Central memory CD8-positive, alpha-beta T cell (primary cell): ENCODE measurements at regions not wholly inside any gene's neighbourhood (a gene's known extent, or its start where the extent isn't known, plus 50 kb on each side); places are given as distances from the start of the nearest gene placed in this dataset.
A peak's percentile ranks its signal among the peaks of the same experiment; 100 is the strongest.

Experiments
- ATAC-seq: fragments of 150-1000 bp; cut with Tn5 transposase; replicated peaks from 2 replicates; pipeline ENCODE4 v1.10.0; 2022; ENCODE audit warnings: mild to moderate bottlenecking, moderate FRiP score, moderate number of reproducible peaks; ENCODE audit not compliant: poor library complexity, severe bottlenecking; ENCODE audit errors: extremely low read depth
- DNase-seq, 2 donors: peaks; one replicate each; pipeline ENCODE4 v3.0.0; 2021; ENCODE audit warnings: low spot score in 2 of 2
- H3K27ac Mint-ChIP-seq: one replicate; pipeline ENCODE4 v1.8.0; 2022; ENCODE audit warnings: low read depth, mild to moderate bottlenecking, moderate library complexity, mixed read lengths
- H3K27me3 Mint-ChIP-seq: one replicate; pipeline ENCODE4 v1.8.0; 2022; ENCODE audit warnings: mixed read lengths
- H3K36me3 Mint-ChIP-seq: one replicate; pipeline ENCODE4 v1.8.0; 2022; ENCODE audit warnings: mild to moderate bottlenecking, moderate library complexity, mixed read lengths; ENCODE audit not compliant: insufficient read depth
- H3K4me1 Mint-ChIP-seq: one replicate; pipeline ENCODE4 v1.8.0; 2022; ENCODE audit warnings: mixed read lengths
- H3K4me3 Mint-ChIP-seq: one replicate; pipeline ENCODE4 v1.8.0; 2022; ENCODE audit warnings: mild to moderate bottlenecking, moderate library complexity, mixed read lengths
- H3K9me3 Mint-ChIP-seq: one replicate; pipeline ENCODE4 v1.8.0; 2022; ENCODE audit warnings: mixed read lengths

GRCh38 chr15:66999046-66999968 is 66.1 kb upstream of the SMAD3 start:
- H3K36me3 Mint-ChIP-seq = no peaks in the 10 kb centered on the region
- H3K4me1 Mint-ChIP-seq = no peaks in the 10 kb centered on the region
- H3K27ac Mint-ChIP-seq = no peak overlapping the region
- DNase-seq = no peak
- no peak overlapping the region for H3K4me3 Mint-ChIP-seq
- no peaks in the 10 kb centered on the region for H3K9me3 Mint-ChIP-seq
- ATAC-seq = no peak
- no peaks in the 10 kb centered on the region for H3K27me3 Mint-ChIP-seq

GRCh38 chr15:67000896-67001295 is 64.5 kb upstream of the SMAD3 start:
- DNase-seq (no peak), ATAC-seq (no peak)
- Mint-ChIP-seq H3K4me3 (no peak overlapping the region), H3K27ac (no peak overlapping the region), H3K9me3 (no peaks in the 10 kb centered on the region), H3K27me3 (no peaks in the 10 kb centered on the region), H3K36me3 (no peaks in the 10 kb centered on the region), H3K4me1 (no peaks in the 10 kb centered on the region)

- Mint-ChIP-seq H3K27ac (no peak overlapping the region), H3K36me3 (no peaks in the 10 kb centered on the region), H3K27me3 (no peaks in the 10 kb centered on the region), H3K4me3 (no peak overlapping the region), H3K4me1 (no peaks in the 10 kb centered on the region), H3K9me3 (no peaks in the 10 kb centered on the region)
- DNase-seq (no peak), ATAC-seq (no peak)
Measured at GRCh38 chr15:67002368-67002767, 63.0 kb upstream of the SMAD3 start.

GRCh38 chr15:67003586-67003985 is 61.8 kb upstream of the SMAD3 start:
- DNase-seq (no peak), ATAC-seq (no peak)
- H3K36me3 Mint-ChIP-seq = no peaks in the 10 kb centered on the region
- H3K27ac Mint-ChIP-seq = no peak overlapping the region
- no peak overlapping the region for H3K4me3 Mint-ChIP-seq
- no peaks in the 10 kb centered on the region for H3K4me1 Mint-ChIP-seq
- no peaks in the 10 kb centered on the region for H3K9me3 Mint-ChIP-seq
- H3K27me3 Mint-ChIP-seq = no peaks in the 10 kb centered on the region

GRCh38 chr15:67004142-67004541 is 61.3 kb upstream of the SMAD3 start:
- no peaks in the 10 kb centered on the region for H3K4me1 Mint-ChIP-seq
- DNase-seq (no peak), ATAC-seq (no peak)
- H3K27ac Mint-ChIP-seq = no peak overlapping the region
- no peaks in the 10 kb centered on the region for H3K27me3 Mint-ChIP-seq
- H3K4me3 Mint-ChIP-seq = no peak overlapping the region
- H3K9me3 Mint-ChIP-seq = no peaks in the 10 kb centered on the region
- H3K36me3 Mint-ChIP-seq = no peaks in the 10 kb centered on the region

GRCh38 chr15:67005294-67005996 is 60.0 kb upstream of the SMAD3 start:
- Mint-ChIP-seq H3K27me3 (no peaks in the 10 kb centered on the region), H3K27ac (no peak overlapping the region), H3K4me3 (no peak overlapping the region)

GRCh38 chr15:67006083-67007065 is 59.0 kb upstream of the SMAD3 start:
- Mint-ChIP-seq H3K36me3 (no peaks in the 10 kb centered on the region), H3K4me3 (no peak overlapping the region), H3K9me3 (no peaks in the 10 kb centered on the region), H3K4me1 (no peaks in the 10 kb centered on the region), H3K27me3 (no peaks in the 10 kb centered on the region), H3K27ac (peak overlapping the region; percentile 42)
- no peak for DNase-seq
- no peak for ATAC-seq

More at GRCh38 chr15:67005294-67005996, 60.0 kb upstream of the SMAD3 start:
- DNase-seq = no peak
- H3K4me1 Mint-ChIP-seq = no peaks in the 10 kb centered on the region
- H3K36me3 Mint-ChIP-seq = no peaks in the 10 kb centered on the region
- H3K9me3 Mint-ChIP-seq = no peaks in the 10 kb centered on the region
- ATAC-seq = no peak

- DNase-seq (no peak), ATAC-seq (no peak)
- no peak overlapping the region for H3K27ac Mint-ChIP-seq
- H3K4me3 Mint-ChIP-seq = no peak overlapping the region
- H3K36me3 Mint-ChIP-seq = no peaks in the 10 kb centered on the region
- H3K27me3 Mint-ChIP-seq = no peaks in the 10 kb centered on the region
- H3K9me3 Mint-ChIP-seq = no peaks in the 10 kb centered on the region
- H3K4me1 Mint-ChIP-seq = no peaks in the 10 kb centered on the region
Measured at GRCh38 chr15:67009576-67010569, 55.5 kb upstream of the SMAD3 start.

- no peaks in the 10 kb centered on the region for H3K4me1 Mint-ChIP-seq
- no peak overlapping the region for H3K27ac Mint-ChIP-seq
- H3K9me3 Mint-ChIP-seq = no peaks in the 10 kb centered on the region
- DNase-seq = no peak
- H3K4me3 Mint-ChIP-seq = no peak overlapping the region
- H3K36me3 Mint-ChIP-seq = no peaks in the 10 kb centered on the region
- H3K27me3 Mint-ChIP-seq = no peaks in the 10 kb centered on the region
- ATAC-seq = no peak
Measured at GRCh38 chr15:67010898-67011616, 54.3 kb upstream of the SMAD3 start.

- no peaks in the 10 kb centered on the region for H3K36me3 Mint-ChIP-seq
- no peak overlapping the region for H3K4me3 Mint-ChIP-seq
- H3K27ac Mint-ChIP-seq = no peak overlapping the region
- no peaks in the 10 kb centered on the region for H3K9me3 Mint-ChIP-seq
- no peak for DNase-seq
- H3K4me1 Mint-ChIP-seq = no peaks in the 10 kb centered on the region
- no peak for ATAC-seq
- no peaks in the 10 kb centered on the region for H3K27me3 Mint-ChIP-seq
Measured at GRCh38 chr15:67011617-67012005, 53.8 kb upstream of the SMAD3 start.

GRCh38 chr15:67013696-67014095 is 51.7 kb upstream of the SMAD3 start:
- peaks cover 4% of the 10 kb centered on the region for H3K4me1 Mint-ChIP-seq
- H3K36me3 Mint-ChIP-seq = no peaks in the 10 kb centered on the region
- ATAC-seq (no peak), DNase-seq (no peak)
- H3K27me3 Mint-ChIP-seq = no peaks in the 10 kb centered on the region
- H3K27ac Mint-ChIP-seq = no peak overlapping the region
- H3K4me3 Mint-ChIP-seq = no peak overlapping the region
- H3K9me3 Mint-ChIP-seq = no peaks in the 10 kb centered on the region
